Neural progenitor cell (in vitro differentiated cells): ENCODE measurements at regions not wholly inside any gene's neighbourhood (a gene's known extent, or its start where the extent isn't known, plus 50 kb on each side); places are given as distances from the start of the nearest gene placed in this dataset.

Experiments used
- DNase-seq: peaks from one replicate; pipeline ENCODE4 v3.0.0-alpha.2; 2016; ENCODE audit warnings: low spot score
- H2AFZ ChIP-seq: fragments of 200-600 bp; sonication (generic); replicated peaks from 2 replicates; pipeline ENCODE4 v1.6.1; 2016; ENCODE audit warnings: antibody characterized with exemption
- H3F3A ChIP-seq: fragments of 200-600 bp; sonication (generic); 2 replicates; pipeline ENCODE4 v1.6.1; 2016; ENCODE audit warnings: antibody characterized with exemption, low read depth
- H3K27ac ChIP-seq: fragments of 200-600 bp; sonication (generic); 2 replicates; pipeline ENCODE4 v1.5.1; 2016; ENCODE audit warnings: mild to moderate bottlenecking
- H3K27me3 ChIP-seq: fragments of 200-600 bp; sonication (generic); 2 replicates; pipeline ENCODE4 v1.6.1; 2016; ENCODE audit warnings: mild to moderate bottlenecking, moderate library complexity
- H3K36me3 ChIP-seq: fragments of 200-600 bp; sonication (generic); 2 replicates; pipeline ENCODE4 v1.5.1; 2016
- H3K4me1 ChIP-seq: fragments of 200-600 bp; sonication (generic); 2 replicates; pipeline ENCODE4 v1.6.1; 2016; ENCODE audit warnings: mixed run types
- H3K4me2 ChIP-seq: fragments of 200-600 bp; sonication (generic); 2 replicates; pipeline ENCODE4 v1.6.1; 2016
- H3K4me3 ChIP-seq: fragments of 200-600 bp; sonication (generic); 2 replicates; pipeline ENCODE4 v1.5.1; 2016
- H3K79me2 ChIP-seq: fragments of 200-600 bp; sonication (generic); 2 replicates; pipeline ENCODE4 v1.6.1; 2016; ENCODE audit warnings: low read depth
- H3K9ac ChIP-seq: fragments of 200-600 bp; sonication (generic); 2 replicates; pipeline ENCODE4 v1.6.1; 2016
- H3K9me3 ChIP-seq: fragments of 200-600 bp; sonication (generic); 2 replicates; pipeline ENCODE4 v1.5.1; 2016; ENCODE audit warnings: low read depth
- H4K20me1 ChIP-seq: fragments of 200-600 bp; sonication (generic); 2 replicates; pipeline ENCODE4 v1.6.1; 2016; ENCODE audit warnings: low read depth
- H3K27ac Mint-ChIP-seq: 3 replicates; pipeline ENCODE4 v1.8.0; 2021; ENCODE audit warnings: mixed read lengths
- H3K27me3 Mint-ChIP-seq: 2 replicates; pipeline ENCODE4 v1.8.0; 2022; ENCODE audit warnings: low read depth, mild to moderate bottlenecking, inconsistent platforms, moderate library complexity, mixed read lengths; ENCODE audit not compliant: insufficient read depth
- H3K36me3 Mint-ChIP-seq: 3 replicates; pipeline ENCODE4 v1.8.0; 2021; ENCODE audit warnings: mixed read lengths
- H3K4me1 Mint-ChIP-seq: 3 replicates; pipeline ENCODE4 v1.8.0; 2021; ENCODE audit warnings: mixed read lengths
- H3K4me3 Mint-ChIP-seq: 3 replicates; pipeline ENCODE4 v1.8.0; 2021; ENCODE audit warnings: mild to moderate bottlenecking, moderate library complexity, mixed read lengths
- H3K9me3 Mint-ChIP-seq: 3 replicates; pipeline ENCODE4 v1.8.0; 2020; ENCODE audit warnings: mixed read lengths
- CTCF ChIP-seq: fragments of 200-600 bp; sonication (generic); IDR thresholded peaks from 2 replicates; pipeline ENCODE4 v1.5.1; 2017; ENCODE audit warnings: antibody characterized with exemption, mild to moderate bottlenecking
- EZH2 ChIP-seq: fragments of 200-600 bp; sonication (generic); IDR thresholded peaks from 2 replicates; pipeline ENCODE4 v1.6.1; 2017; ENCODE audit warnings: antibody characterized with exemption, mild to moderate bottlenecking, moderate library complexity
- EZH2phosphoT487 ChIP-seq: fragments of 200-600 bp; sonication (generic); IDR thresholded peaks from 2 replicates; pipeline ENCODE4 v1.6.1; 2017; ENCODE audit warnings: antibody characterized with exemption

- peaks cover 24% of the 10 kb centered on the region for H3K4me1 Mint-ChIP-seq
- no peak for DNase-seq
- peak overlapping the region; percentile 52 for H3K27ac Mint-ChIP-seq
Observed at GRCh38 chr9:38198140-38198539, 129.1 kb upstream of the SHB start.

GRCh38 chr9:38196714-38197113 is 127.7 kb upstream of the SHB start:
- H4K20me1 ChIP-seq: no peaks in the 10 kb centered on the region
- no peak overlapping the region for H3K4me3 ChIP-seq
- Mint-ChIP-seq H3K27me3 (peaks cover 9% of the 10 kb centered on the region), H3K36me3 (no peaks in the 10 kb centered on the region), H3K9me3 (peaks cover 6% of the 10 kb centered on the region), H3K4me1 (peaks cover 19% of the 10 kb centered on the region), H3K4me3 (no peak overlapping the region), H3K27ac (no peak overlapping the region)
- H3K36me3 ChIP-seq: no peaks in the 10 kb centered on the region
- DNase-seq: no peak
- no peak overlapping the region for H3K9ac ChIP-seq
- H3K27me3 ChIP-seq: no peaks in the 10 kb centered on the region
- no peaks in the 10 kb centered on the region for H3K9me3 ChIP-seq
- no peaks in the 10 kb centered on the region for H3K79me2 ChIP-seq
- H3K27ac ChIP-seq: no peak overlapping the region
- H3K4me2 ChIP-seq: no peak overlapping the region
- TF ChIP-seq EZH2phosphoT487: no peak
- TF ChIP-seq EZH2: no peak
- TF ChIP-seq CTCF: no peak
- peaks cover 14% of the 10 kb centered on the region for H3F3A ChIP-seq
- no peak overlapping the region for H2AFZ ChIP-seq
- H3K4me1 ChIP-seq: peaks cover 12% of the 10 kb centered on the region

More at GRCh38 chr9:38198140-38198539, 129.1 kb upstream of the SHB start:
- Histone ChIP-seq H3K9ac (no peak overlapping the region), H3K4me3 (no peak overlapping the region), H3K9me3 (no peaks in the 10 kb centered on the region), H3K27ac (no peak overlapping the region), H3K79me2 (no peaks in the 10 kb centered on the region), H3K36me3 (no peaks in the 10 kb centered on the region), H3F3A (peaks cover 22% of the 10 kb centered on the region), H3K4me1 (peaks cover 21% of the 10 kb centered on the region), H3K4me2 (no peak overlapping the region), H3K27me3 (no peaks in the 10 kb centered on the region), H2AFZ (no peak overlapping the region), H4K20me1 (no peaks in the 10 kb centered on the region)
- Mint-ChIP-seq H3K9me3 (peaks cover 12% of the 10 kb centered on the region), H3K36me3 (peaks cover 4% of the 10 kb centered on the region), H3K4me3 (no peak overlapping the region), H3K27me3 (peaks cover 11% of the 10 kb centered on the region)
- TF ChIP-seq CTCF: no peak
- TF ChIP-seq EZH2phosphoT487: no peak
- TF ChIP-seq EZH2: no peak

- Histone ChIP-seq H3K36me3 (no peaks in the 10 kb centered on the region), H3K9me3 (no peaks in the 10 kb centered on the region), H2AFZ (no peak overlapping the region), H3K27me3 (no peaks in the 10 kb centered on the region), H3F3A (peaks cover 9% of the 10 kb centered on the region), H3K79me2 (no peaks in the 10 kb centered on the region), H3K27ac (no peak overlapping the region), H3K4me1 (peaks cover 10% of the 10 kb centered on the region), H4K20me1 (no peaks in the 10 kb centered on the region), H3K4me2 (no peak overlapping the region), H3K4me3 (no peak overlapping the region), H3K9ac (no peak overlapping the region)
- TF ChIP-seq EZH2 (no peak), EZH2phosphoT487 (no peak)
- H3K27me3 Mint-ChIP-seq: peaks cover 4% of the 10 kb centered on the region
- no peaks in the 10 kb centered on the region for H3K36me3 Mint-ChIP-seq
- no peak for DNase-seq
- H3K9me3 Mint-ChIP-seq: no peaks in the 10 kb centered on the region
- H3K4me3 Mint-ChIP-seq: no peak overlapping the region
- H3K27ac Mint-ChIP-seq: no peak overlapping the region
- H3K4me1 Mint-ChIP-seq: peaks cover 17% of the 10 kb centered on the region
Observed at GRCh38 chr9:38195737-38196161, 126.7 kb upstream of the SHB start.

- Histone ChIP-seq H4K20me1 (no peaks in the 10 kb centered on the region), H3K27me3 (no peaks in the 10 kb centered on the region), H3K36me3 (no peaks in the 10 kb centered on the region), H3K4me2 (no peak overlapping the region), H2AFZ (peak overlapping the region; percentile 17), H3K79me2 (no peaks in the 10 kb centered on the region), H3F3A (peaks cover under 1% of the 10 kb centered on the region), H3K9me3 (no peaks in the 10 kb centered on the region), H3K27ac (no peak overlapping the region), H3K9ac (no peak overlapping the region), H3K4me1 (peaks cover 2% of the 10 kb centered on the region), H3K4me3 (no peak overlapping the region)
- no peaks in the 10 kb centered on the region for H3K9me3 Mint-ChIP-seq
- no peak overlapping the region for H3K27ac Mint-ChIP-seq
- H3K27me3 Mint-ChIP-seq: peaks cover 5% of the 10 kb centered on the region
- no peaks in the 10 kb centered on the region for H3K36me3 Mint-ChIP-seq
- H3K4me3 Mint-ChIP-seq: no peak overlapping the region
- peak; percentile 0 for DNase-seq
- TF ChIP-seq CTCF (no peak), EZH2 (no peak), EZH2phosphoT487 (no peak)
- peaks cover 11% of the 10 kb centered on the region for H3K4me1 Mint-ChIP-seq
Observed at GRCh38 chr9:38194870-38195269, 125.8 kb upstream of the SHB start.
